ENCODE measurements at regions not wholly inside any gene's neighbourhood (a gene's known extent, or its start where the extent isn't known, plus 50 kb on each side); places are given as distances from the start of the nearest gene placed in this dataset.
"Not testable (repeated sequence)": the region's sequence is repeated elsewhere in the genome, so short reads cannot be mapped to it uniquely, and the experiment has no call there.

- no peak for DNase-seq
These were observed 248.7 kb downstream of the ARHGAP12 start for GRCh38 chr10:31679936-31680335.

GRCh38 chr10:31678575-31679516, 249.8 kb downstream of the ARHGAP12 start:
- no peak for DNase-seq

- peak; percentile 46 for DNase-seq
These were observed 250.5 kb downstream of the ARHGAP12 start for GRCh38 chr10:31678139-31678536.

GRCh38 chr10:31677195-31678138, 251.2 kb downstream of the ARHGAP12 start:
- peak; percentile 15 for DNase-seq

GRCh38 chr10:31675726-31676125, 252.9 kb downstream of the ARHGAP12 start:
- no peak for DNase-seq

GRCh38 chr10:31669357-31669756, 259.3 kb downstream of the ARHGAP12 start:
- DNase-seq, result no peak

- DNase-seq, result no peak
These were observed 260.3 kb downstream of the ARHGAP12 start for GRCh38 chr10:31668326-31668725.

- not testable (repeated sequence) for DNase-seq
These were observed 262.8 kb downstream of the ARHGAP12 start for GRCh38 chr10:31665764-31666279.

- no peak for DNase-seq
These were observed 263.8 kb downstream of the ARHGAP12 start for GRCh38 chr10:31664803-31665202.

- DNase-seq, result not testable (repeated sequence)
These were observed 264.6 kb downstream of the ARHGAP12 start for GRCh38 chr10:31664071-31664470.

- no peak for DNase-seq
These were observed 268.3 kb downstream of the ARHGAP12 start for GRCh38 chr10:31660300-31660699.

- no peak for DNase-seq
These were observed 269.0 kb downstream of the ARHGAP12 start for GRCh38 chr10:31659665-31660064.

GRCh38 chr10:31657434-31657872, 271.2 kb downstream of the ARHGAP12 start:
- DNase-seq, result no peak

GRCh38 chr10:31656851-31657433, 271.7 kb downstream of the ARHGAP12 start:
- DNase-seq, result no peak

- no peak for DNase-seq
These were observed 276.6 kb downstream of the ARHGAP12 start for GRCh38 chr10:31652038-31652437.

GRCh38 chr10:31650010-31650409, 278.6 kb downstream of the ARHGAP12 start:
- DNase-seq, result no peak

- DNase-seq, result no peak
These were observed 279.7 kb downstream of the ARHGAP12 start for GRCh38 chr10:31648966-31649365.

- DNase-seq, result no peak
These were observed 280.8 kb downstream of the ARHGAP12 start for GRCh38 chr10:31647861-31648260.

- no peak for DNase-seq
These were observed 282.1 kb downstream of the ARHGAP12 start for GRCh38 chr10:31646519-31646918.

GRCh38 chr10:31645786-31646185, 282.8 kb downstream of the ARHGAP12 start:
- no peak for DNase-seq

GRCh38 chr10:31644931-31645633, 283.5 kb downstream of the ARHGAP12 start:
- DNase-seq, result no peak

- no peak for DNase-seq
These were observed 286.4 kb downstream of the ARHGAP12 start for GRCh38 chr10:31642281-31642680.

All from NCI-H1092 (cell line).